ENCODE measurements at regions not wholly inside any gene's neighbourhood (a gene's known extent, or its start where the extent isn't known, plus 50 kb on each side); places are given as distances from the start of the nearest gene placed in this dataset.

GRCh38 chr10:126722726-126723125, 52.2 kb upstream of the C10orf90 start:
- Mint-ChIP-seq H3K36me3 (no peaks in the 10 kb centered on the region), H3K9me3 (peaks cover 12% of the 10 kb centered on the region), H3K27me3 (no peaks in the 10 kb centered on the region), H3K4me3 (no peak overlapping the region), H3K4me1 (no peaks in the 10 kb centered on the region), H3K27ac (no peak overlapping the region)
- DNase-seq, result no peak
- CTCF ChIA-PET, result no interaction called here

DNA sequence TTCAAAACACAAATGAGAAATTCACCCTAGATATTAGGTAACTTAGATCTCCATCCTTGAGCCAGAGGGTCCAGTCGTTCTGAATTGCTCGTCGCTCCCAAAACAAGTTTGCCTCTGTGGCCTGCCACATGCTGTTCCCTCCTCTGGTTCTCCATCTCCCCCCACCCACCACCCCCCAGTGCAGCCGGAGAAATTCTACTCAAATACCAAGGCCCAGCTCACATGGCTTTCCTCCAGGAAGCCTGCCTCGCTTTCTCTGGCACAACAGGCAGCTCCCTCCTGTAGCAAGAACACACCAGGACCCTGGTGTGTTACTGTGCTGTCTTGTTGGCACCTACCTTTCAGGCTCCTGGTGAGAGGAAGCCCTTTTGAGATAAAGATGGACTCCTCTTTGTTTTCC, 52.7 kb upstream of the C10orf90 start:
- Mint-ChIP-seq H3K9me3 (peaks cover 8% of the 10 kb centered on the region), H3K36me3 (no peaks in the 10 kb centered on the region), H3K27ac (no peak overlapping the region), H3K4me1 (no peaks in the 10 kb centered on the region), H3K27me3 (no peaks in the 10 kb centered on the region), H3K4me3 (no peak overlapping the region)
- CTCF ChIA-PET, result no interaction called here
- DNase-seq, result no peak

DNA sequence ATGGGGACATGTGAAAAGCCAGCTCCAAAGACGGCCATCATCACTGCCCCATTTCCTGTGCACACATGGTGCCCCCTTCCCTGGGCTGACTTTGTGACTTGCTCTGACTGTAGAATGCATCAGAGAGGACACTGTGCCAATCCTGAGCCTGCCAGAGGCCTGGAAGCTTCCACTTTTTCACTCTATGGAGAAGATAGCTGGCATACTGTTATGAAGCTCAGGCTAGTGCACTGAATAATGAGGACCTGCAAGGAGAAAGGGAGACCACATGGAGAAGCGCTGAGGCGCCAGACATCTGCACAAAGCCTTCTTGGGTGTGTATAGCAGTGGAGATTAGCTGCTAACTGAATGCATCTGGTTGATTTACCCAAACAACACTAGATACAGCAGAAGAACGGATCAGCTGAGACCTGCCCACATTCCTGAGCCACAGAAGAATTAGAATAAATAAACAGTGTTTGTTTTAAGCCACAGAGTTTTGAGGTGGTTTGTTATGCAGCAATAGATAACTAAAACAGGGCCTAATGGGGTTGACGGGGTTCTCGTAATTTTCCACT, 58.9 kb upstream of the C10orf90 start:
- DNase-seq, result no peak
- H3K9me3 Mint-ChIP-seq, result peaks cover 2% of the 10 kb centered on the region
- no peaks in the 10 kb centered on the region for H3K27me3 Mint-ChIP-seq
- CTCF ChIA-PET, result no interaction called here
- no peaks in the 10 kb centered on the region for H3K36me3 Mint-ChIP-seq
- H3K27ac Mint-ChIP-seq, result no peak overlapping the region
- H3K4me3 Mint-ChIP-seq, result no peak overlapping the region
- H3K4me1 Mint-ChIP-seq, result no peaks in the 10 kb centered on the region

DNA sequence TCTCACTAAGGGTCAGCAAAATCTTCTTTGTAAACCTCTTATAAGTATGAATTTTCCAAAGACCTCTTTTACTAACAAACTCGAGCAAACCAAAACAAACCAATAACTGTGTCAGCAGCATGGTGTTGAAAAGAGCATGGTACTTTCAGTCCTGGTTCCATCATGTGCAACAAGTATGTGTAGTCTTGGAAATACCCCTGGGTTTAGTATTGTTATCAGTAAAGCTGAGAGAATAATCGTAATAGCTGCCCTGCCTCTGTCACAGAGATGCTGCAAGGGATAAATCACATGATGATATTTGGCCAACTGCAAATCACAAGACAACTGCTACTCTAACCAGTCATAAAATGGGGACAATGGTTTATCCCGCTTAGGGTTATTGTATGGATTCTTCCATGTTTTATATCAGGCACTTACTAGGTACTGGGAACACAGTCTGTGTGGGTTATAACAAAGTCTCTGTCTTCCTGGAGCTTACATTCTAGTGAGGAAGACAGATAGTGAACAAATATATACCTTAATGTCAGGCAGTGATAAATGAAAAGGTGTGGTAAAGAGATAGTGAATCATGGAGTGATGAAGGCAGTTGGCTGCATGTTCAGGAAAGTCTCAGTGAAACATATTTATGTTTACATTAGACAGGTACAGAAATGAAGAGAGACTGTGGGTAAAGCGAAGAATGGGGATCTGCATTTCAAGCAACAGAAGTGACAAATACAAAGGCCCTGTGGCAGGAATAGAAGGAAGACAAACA, 60.5 kb upstream of the C10orf90 start:
- no peaks in the 10 kb centered on the region for H3K27me3 Mint-ChIP-seq
- H3K9me3 Mint-ChIP-seq, result no peaks in the 10 kb centered on the region
- H3K36me3 Mint-ChIP-seq, result no peaks in the 10 kb centered on the region
- H3K27ac Mint-ChIP-seq, result no peak overlapping the region
- H3K4me3 Mint-ChIP-seq, result no peak overlapping the region
- DNase-seq, result no peak
- H3K4me1 Mint-ChIP-seq, result no peaks in the 10 kb centered on the region
- CTCF ChIA-PET, result no interaction called here

GRCh38 chr10:126731610-126731990, 61.1 kb upstream of the C10orf90 start:
- CTCF ChIA-PET, result no interaction called here
- no peak for DNase-seq
- Mint-ChIP-seq H3K4me3 (no peak overlapping the region), H3K27me3 (no peaks in the 10 kb centered on the region), H3K36me3 (no peaks in the 10 kb centered on the region), H3K4me1 (no peaks in the 10 kb centered on the region), H3K9me3 (no peaks in the 10 kb centered on the region), H3K27ac (no peak overlapping the region)

GRCh38 chr10:126732308-126732707, 61.8 kb upstream of the C10orf90 start:
- no peaks in the 10 kb centered on the region for H3K27me3 Mint-ChIP-seq
- no peaks in the 10 kb centered on the region for H3K36me3 Mint-ChIP-seq
- H3K9me3 Mint-ChIP-seq, result no peaks in the 10 kb centered on the region
- CTCF ChIA-PET, result no interaction called here
- no peak overlapping the region for H3K27ac Mint-ChIP-seq
- no peaks in the 10 kb centered on the region for H3K4me1 Mint-ChIP-seq
- no peak overlapping the region for H3K4me3 Mint-ChIP-seq
- no peak for DNase-seq

DNA sequence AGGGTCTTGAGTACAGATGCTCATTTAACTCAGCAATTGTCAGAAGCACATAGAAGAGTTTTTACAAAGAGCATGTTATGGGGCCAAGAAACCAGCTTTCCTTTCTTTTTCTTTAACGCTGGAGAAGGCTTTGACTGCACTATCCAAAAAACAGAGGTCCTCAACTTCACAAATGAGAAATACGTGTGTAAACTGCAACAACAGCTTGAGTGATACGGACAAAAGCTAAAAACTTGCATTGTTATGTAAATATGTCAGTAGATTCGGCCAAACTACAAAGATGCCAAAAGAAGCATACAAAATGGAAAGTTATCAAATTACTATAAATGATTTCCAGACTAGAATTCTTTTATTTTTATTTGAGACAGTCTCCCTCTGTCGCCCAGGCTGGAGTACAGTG, 62.4 kb upstream of the C10orf90 start:
- Mint-ChIP-seq H3K36me3 (no peaks in the 10 kb centered on the region), H3K27me3 (no peaks in the 10 kb centered on the region), H3K9me3 (no peaks in the 10 kb centered on the region), H3K27ac (no peak overlapping the region), H3K4me1 (no peaks in the 10 kb centered on the region), H3K4me3 (no peak overlapping the region)
- no peak for DNase-seq
- CTCF ChIA-PET, result no interaction called here

- DNase-seq, result no peak
- H3K27me3 Mint-ChIP-seq, result no peaks in the 10 kb centered on the region
- no peak overlapping the region for H3K4me3 Mint-ChIP-seq
- no peaks in the 10 kb centered on the region for H3K9me3 Mint-ChIP-seq
- H3K4me1 Mint-ChIP-seq, result no peaks in the 10 kb centered on the region
- no peak overlapping the region for H3K27ac Mint-ChIP-seq
- CTCF ChIA-PET, result no interaction called here
- H3K36me3 Mint-ChIP-seq, result no peaks in the 10 kb centered on the region
Observed at GRCh38 chr10:126734015-126734414, 63.5 kb upstream of the C10orf90 start.

GRCh38 chr10:126734967-126735366, 64.5 kb upstream of the C10orf90 start:
- Mint-ChIP-seq H3K4me3 (no peak overlapping the region), H3K9me3 (no peaks in the 10 kb centered on the region), H3K27me3 (no peaks in the 10 kb centered on the region), H3K4me1 (no peaks in the 10 kb centered on the region), H3K36me3 (no peaks in the 10 kb centered on the region), H3K27ac (no peak overlapping the region)
- CTCF ChIA-PET, result no interaction called here
- no peak for DNase-seq

GRCh38 chr10:126736142-126736541, 65.6 kb upstream of the C10orf90 start:
- Mint-ChIP-seq H3K27ac (no peak overlapping the region), H3K27me3 (no peaks in the 10 kb centered on the region), H3K9me3 (no peaks in the 10 kb centered on the region), H3K4me1 (no peaks in the 10 kb centered on the region), H3K4me3 (no peak overlapping the region), H3K36me3 (no peaks in the 10 kb centered on the region)
- no peak for DNase-seq
- CTCF ChIA-PET, result no interaction called here

DNA sequence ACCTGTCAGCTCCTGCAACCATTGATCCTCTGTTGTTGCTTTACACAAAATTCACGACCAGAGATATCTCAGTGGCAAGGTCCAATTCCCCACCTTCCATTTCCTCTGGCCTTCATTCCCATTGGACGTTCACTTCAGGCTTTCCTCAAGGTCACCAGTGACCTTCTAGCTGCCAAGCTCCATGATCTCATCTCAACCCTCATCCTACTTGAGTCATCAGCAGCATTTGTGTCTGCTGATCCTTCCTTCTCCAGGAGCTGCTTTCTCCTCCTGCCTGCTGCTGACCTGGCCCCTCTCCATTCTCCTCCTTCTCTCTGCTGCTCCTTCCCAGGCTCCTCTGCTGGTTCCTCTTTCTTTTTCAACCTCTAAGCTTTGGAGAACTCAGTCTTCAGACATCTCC, 66.2 kb upstream of the C10orf90 start:
- H3K9me3 Mint-ChIP-seq, result no peaks in the 10 kb centered on the region
- no peaks in the 10 kb centered on the region for H3K36me3 Mint-ChIP-seq
- no peak for DNase-seq
- H3K4me3 Mint-ChIP-seq, result no peak overlapping the region
- no peaks in the 10 kb centered on the region for H3K4me1 Mint-ChIP-seq
- no peaks in the 10 kb centered on the region for H3K27me3 Mint-ChIP-seq
- CTCF ChIA-PET, result no interaction called here
- H3K27ac Mint-ChIP-seq, result no peak overlapping the region

GRCh38 chr10:126738001-126738400, 67.5 kb upstream of the C10orf90 start:
- H3K4me1 Mint-ChIP-seq, result no peaks in the 10 kb centered on the region
- H3K27ac Mint-ChIP-seq, result no peak overlapping the region
- no peaks in the 10 kb centered on the region for H3K9me3 Mint-ChIP-seq
- no peaks in the 10 kb centered on the region for H3K36me3 Mint-ChIP-seq
- H3K4me3 Mint-ChIP-seq, result no peak overlapping the region
- H3K27me3 Mint-ChIP-seq, result no peaks in the 10 kb centered on the region
- CTCF ChIA-PET, result no interaction called here
- DNase-seq, result no peak

DNA sequence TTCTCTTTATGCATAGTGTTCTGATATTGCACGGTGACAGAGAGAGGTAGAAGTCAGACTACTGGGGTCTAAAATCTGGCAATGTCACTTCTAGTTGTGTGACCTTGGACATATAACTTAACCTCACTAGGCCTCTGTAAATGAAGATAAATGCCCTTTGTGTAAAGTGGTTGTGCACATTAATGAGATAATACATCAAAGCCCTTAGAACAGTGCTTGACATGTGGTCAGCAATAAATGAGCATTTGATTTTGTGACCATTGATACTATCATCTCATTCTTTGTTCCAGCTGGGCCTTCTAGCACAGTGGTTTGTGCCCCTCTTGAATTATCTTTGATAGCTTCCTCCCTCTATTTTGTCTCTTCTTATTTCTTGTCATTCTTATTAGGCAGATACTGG, 74.1 kb upstream of the C10orf90 start:
- CTCF ChIA-PET, result no interaction called here
- H3K27ac Mint-ChIP-seq, result no peak overlapping the region
- H3K4me3 Mint-ChIP-seq, result no peak overlapping the region
- no peaks in the 10 kb centered on the region for H3K4me1 Mint-ChIP-seq
- no peaks in the 10 kb centered on the region for H3K9me3 Mint-ChIP-seq
- H3K27me3 Mint-ChIP-seq, result no peaks in the 10 kb centered on the region
- H3K36me3 Mint-ChIP-seq, result no peaks in the 10 kb centered on the region
- DNase-seq, result no peak

GRCh38 chr10:126749015-126749655, 78.6 kb upstream of the C10orf90 start:
- peak; percentile 58 for DNase-seq
- CTCF ChIA-PET, result interaction anchor here (0.8 to 1.6 kb wide), 5 partner anchors 33 to 771 kb away, joined by 3 to 5 read pairs (median 3); no protein-coding TSS in a partner anchor
- H3K4me1 Mint-ChIP-seq, result no peaks in the 10 kb centered on the region
- no peaks in the 10 kb centered on the region for H3K9me3 Mint-ChIP-seq
- H3K27me3 Mint-ChIP-seq, result no peaks in the 10 kb centered on the region
- no peak overlapping the region for H3K27ac Mint-ChIP-seq
- H3K4me3 Mint-ChIP-seq, result no peak overlapping the region
- no peaks in the 10 kb centered on the region for H3K36me3 Mint-ChIP-seq

DNA sequence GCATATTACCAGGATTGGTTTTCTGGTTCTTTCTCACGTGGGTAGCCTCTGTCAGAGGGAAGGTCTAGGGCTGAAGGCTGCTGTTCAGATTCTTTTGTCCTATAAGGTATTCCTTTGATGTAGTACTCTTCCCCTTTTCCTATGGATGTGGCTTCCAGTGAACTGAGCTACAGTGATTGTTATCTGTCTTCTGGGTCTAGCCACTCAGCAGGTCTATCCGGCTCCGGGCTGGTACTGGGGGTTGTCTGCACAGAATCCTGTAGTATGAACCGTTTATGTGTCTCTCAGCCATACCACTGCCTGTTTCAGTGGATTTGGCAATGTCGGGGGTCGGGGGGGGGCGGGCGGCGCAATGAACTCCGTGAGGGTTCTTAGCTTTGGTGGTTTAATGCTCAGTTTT, 84.5 kb upstream of the C10orf90 start:
- CTCF ChIA-PET, result no interaction called here

More for the DNA sequence above, 84.5 kb upstream of the C10orf90 start:
- Mint-ChIP-seq H3K4me3 (no peak overlapping the region), H3K27me3 (no peaks in the 10 kb centered on the region), H3K36me3 (no peaks in the 10 kb centered on the region), H3K27ac (no peak overlapping the region), H3K9me3 (peaks cover 3% of the 10 kb centered on the region), H3K4me1 (no peaks in the 10 kb centered on the region)
- no peak for DNase-seq
